Amniotic stem cell (primary cell): ENCODE measurements at regions not wholly inside any gene's neighbourhood (a gene's known extent, or its start where the extent isn't known, plus 50 kb on each side); places are given as distances from the start of the nearest gene placed in this dataset.

Source experiments
- DNase-seq: peaks from one replicate; lab custom pipeline; 2025; lab: John Stamatoyannopoulos, UW

DNA sequence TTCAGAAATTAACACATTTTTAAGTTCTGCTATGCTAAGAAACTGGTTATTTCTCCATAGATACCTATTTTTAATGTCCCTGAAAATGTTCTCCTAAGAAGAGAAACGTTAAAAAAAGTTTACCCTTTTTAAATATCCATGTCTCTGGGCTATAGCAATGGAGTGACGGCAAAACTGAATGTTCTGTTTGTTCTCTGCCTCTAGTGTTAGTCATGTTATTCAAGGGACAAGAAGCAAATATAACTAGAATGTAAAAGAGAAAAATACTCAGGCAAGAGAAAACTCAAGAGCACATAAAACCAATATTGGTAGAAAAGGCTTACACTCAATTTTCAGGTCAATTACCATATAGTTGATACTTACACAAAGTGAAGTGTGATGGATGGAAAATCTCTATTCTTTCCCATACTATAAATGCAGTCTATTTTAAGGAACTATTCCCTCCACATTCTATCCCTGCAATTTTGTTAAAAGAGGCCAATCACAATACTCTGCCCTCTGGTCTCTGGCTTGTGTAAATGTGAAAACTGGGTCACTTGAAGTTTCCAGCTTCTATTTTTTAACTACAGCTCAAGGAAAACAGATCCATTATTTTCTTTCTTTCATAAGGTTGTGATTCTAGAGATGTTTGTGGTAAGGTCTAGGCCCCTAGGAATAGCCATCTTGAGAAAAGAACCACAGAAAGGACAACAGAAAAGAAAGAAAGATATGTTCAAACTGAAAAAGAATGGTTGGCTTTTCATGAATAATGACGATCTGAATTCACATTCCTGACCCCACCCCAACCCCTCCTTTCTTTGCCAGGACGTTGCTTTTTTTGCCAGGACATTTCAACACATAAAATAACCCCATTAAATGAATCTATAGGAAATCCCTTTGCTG lies 200.3 kb upstream of the FAM83B start:
- DNase-seq, result no peak

DNA sequence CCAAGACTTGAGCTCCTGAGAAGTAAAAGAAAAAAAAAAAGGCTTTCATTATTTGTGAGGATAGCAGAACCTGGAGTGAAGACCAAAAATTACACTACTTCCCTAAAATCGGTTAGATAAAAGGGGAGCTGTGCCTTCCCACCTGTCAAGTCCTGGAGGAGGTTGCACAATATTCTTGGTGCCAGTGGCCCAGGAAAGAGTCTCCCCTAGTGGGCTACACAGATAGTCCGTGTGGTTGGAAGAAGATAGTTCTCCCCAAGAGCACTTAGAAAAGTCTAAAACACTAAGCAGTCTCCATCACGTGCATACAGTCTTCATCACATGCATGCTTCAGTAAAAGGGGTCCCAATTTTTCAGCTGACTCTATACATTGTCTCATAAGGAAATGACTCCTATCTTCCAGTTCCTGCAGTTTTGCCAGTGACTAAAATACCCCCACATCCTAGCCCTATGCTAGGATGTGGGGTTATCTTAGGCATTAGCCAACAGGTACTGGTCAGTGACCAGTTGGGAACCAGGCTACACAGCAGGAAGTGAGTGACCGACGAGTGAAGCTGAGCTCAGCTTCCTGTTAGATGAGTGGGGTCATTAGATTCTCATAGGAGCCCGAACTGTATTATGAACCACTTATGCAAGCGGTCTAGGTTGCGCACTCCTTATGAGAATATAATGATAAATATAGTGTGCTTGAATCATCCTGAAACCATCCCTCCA lies 199.5 kb upstream of the FAM83B start:
- no peak for DNase-seq

GRCh38 chr6:54654381-54654780 lies 192.2 kb upstream of the FAM83B start:
- no peak for DNase-seq

- no peak for DNase-seq
Measured at GRCh38 chr6:54655162-54655561, 191.4 kb upstream of the FAM83B start.

- DNase-seq, result no peak
Measured at GRCh38 chr6:54665278-54665677, 181.3 kb upstream of the FAM83B start.

- DNase-seq, result no peak
Measured at GRCh38 chr6:54680531-54680930, 166.0 kb upstream of the FAM83B start.

- no peak for DNase-seq
Measured at GRCh38 chr6:54681267-54681666, 165.3 kb upstream of the FAM83B start.

GRCh38 chr6:54681987-54682386 lies 164.6 kb upstream of the FAM83B start:
- peak; percentile 29 for DNase-seq

GRCh38 chr6:54689620-54690019 lies 157.0 kb upstream of the FAM83B start:
- no peak for DNase-seq

- no peak for DNase-seq
Measured at GRCh38 chr6:54690596-54690995, 156.0 kb upstream of the FAM83B start.

DNA sequence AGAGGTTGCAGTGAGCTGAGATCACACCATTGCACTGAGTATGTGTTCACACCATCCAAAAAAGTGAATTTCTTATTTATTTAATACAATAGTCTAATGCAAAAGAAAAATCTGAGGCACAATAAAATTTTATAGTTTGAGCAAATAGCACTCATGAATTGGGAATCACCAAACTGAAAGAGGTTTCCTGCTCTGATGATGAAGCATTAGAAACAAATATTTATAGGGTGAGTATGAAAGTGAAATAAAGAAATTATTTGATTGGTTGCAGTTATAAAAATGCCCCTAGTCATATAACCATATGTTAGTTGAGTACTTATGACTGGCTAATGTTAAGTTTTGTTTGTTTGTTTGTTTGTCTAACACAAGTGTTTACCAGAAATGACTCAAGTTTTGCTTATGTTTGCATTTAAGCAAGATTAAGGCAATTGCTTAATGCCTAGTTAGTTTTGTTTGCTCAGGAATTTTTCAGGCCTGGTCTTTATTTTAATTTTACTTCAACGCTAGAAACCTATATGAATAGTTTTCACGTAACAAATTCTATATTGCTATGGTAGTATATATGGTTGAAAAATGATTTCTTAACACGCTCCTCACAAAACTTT lies 151.5 kb upstream of the FAM83B start:
- no peak for DNase-seq

DNA sequence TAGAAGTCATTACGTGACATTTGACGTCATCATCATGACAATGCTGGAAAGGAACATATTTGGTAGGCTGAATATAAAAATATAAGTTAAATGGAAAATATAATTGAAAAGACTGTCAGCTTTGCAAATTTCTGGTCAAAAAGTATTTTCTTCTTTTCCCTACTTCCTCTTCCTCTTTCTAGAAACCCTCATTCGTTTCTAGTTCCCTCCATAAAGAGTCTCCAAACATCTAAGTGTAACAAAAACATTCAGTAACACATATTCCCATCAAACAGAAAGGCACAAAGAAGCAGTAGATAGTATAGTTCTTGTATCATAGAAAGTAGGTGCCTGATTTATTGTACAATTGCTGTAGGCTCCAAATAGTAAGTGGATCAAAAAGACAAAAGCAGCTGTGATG lies 150.8 kb upstream of the FAM83B start:
- DNase-seq, result no peak

- DNase-seq, result no peak
Measured at GRCh38 chr6:54697424-54697823, 149.1 kb upstream of the FAM83B start.

DNA sequence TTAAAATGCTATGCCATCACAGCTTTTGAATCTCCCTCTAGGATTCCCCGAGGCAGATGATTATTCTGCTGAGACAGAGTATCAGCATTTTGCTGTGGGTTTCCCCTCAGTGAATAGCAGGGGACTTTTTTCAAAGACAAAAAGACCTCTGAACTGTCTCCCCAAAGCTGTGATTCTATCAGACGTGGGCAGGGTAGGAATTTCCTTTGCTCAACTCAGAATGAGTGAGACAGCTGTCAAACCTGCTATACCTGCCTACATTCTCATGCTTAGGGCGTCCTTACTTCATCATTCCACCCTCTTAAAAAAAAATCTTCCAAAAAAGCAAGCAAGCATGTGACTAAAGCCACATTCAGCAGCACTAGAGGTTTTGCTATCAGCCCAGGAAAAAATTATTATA lies 147.6 kb upstream of the FAM83B start:
- no peak for DNase-seq

DNA sequence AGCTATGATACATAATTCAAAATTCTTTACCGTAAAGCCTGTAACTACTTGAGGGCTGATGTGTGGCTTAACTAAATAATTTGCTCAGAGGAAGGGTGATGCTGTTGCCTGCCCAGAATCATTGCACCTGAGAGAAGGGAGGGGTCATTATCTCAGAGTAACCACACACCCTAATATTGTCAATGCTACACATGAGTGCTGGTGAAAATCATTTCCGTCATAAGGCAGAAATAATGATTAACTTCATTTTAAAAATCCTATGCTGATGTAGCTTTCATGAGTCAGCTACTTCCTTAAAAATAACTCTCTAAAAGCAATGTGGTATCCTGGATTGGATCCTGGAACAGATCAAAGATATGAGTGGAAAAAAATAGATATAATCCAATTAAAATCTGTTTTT lies 146.4 kb upstream of the FAM83B start:
- no peak for DNase-seq

GRCh38 chr6:54702772-54703171 lies 143.8 kb upstream of the FAM83B start:
- no peak for DNase-seq

- no peak for DNase-seq
Measured at GRCh38 chr6:54706391-54706790, 140.2 kb upstream of the FAM83B start.

- no peak for DNase-seq
Measured at GRCh38 chr6:54706844-54707605, 139.5 kb upstream of the FAM83B start.

- no peak for DNase-seq
Measured at GRCh38 chr6:54710456-54710855, 136.1 kb upstream of the FAM83B start.

- no peak for DNase-seq
Measured at GRCh38 chr6:54716010-54716409, 130.6 kb upstream of the FAM83B start.

- no peak for DNase-seq
Measured at GRCh38 chr6:54716877-54717276, 129.7 kb upstream of the FAM83B start.

DNA sequence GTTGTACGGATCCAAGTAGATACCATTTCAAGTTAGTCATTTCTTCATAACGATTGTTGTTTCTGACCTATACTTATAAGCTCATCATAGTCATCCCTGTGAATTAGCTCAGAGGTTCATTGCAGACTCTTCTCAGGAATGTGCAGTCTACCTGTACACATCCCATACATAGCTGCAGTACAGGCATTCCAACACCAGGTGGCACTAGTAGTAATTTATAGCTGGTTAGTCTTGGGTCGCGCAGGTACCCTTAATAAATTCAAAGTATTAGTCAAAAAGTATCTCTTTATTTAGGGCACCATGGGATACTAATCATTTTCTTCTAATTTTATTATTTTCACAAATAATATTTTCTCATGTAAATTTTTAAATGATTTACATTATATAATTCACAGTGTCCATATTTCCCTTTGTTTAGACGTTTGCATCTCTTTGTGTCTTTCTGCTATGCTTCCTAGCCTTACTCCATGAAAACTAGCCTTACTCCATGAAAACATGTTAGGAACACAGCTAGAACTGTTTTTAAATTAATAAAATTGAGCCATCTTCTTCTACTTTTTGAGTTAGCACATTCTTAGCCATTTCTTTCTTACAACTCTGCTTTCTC lies 128.6 kb upstream of the FAM83B start:
- no peak for DNase-seq
